Lower lobe of right lung (tissue), 2 donors: ENCODE measurements at regions not wholly inside any gene's neighbourhood (a gene's known extent, or its start where the extent isn't known, plus 50 kb on each side); places are given as distances from the start of the nearest gene placed in this dataset.

Experiments
- ATAC-seq, 2 donors: fragments of 200-7000 bp; cut with Tn5 transposase; one replicate each; pipeline ENCODE4 v1.9.1; 2020 to 2022; ENCODE audit warnings: mild to moderate bottlenecking in 2 of 2, moderate library complexity in 2 of 2
- DNase-seq: peaks from one replicate; pipeline ENCODE4 v3.0.0-alpha.2; 2020
- H3K27ac ChIP-seq: fragments of 200-600 bp; one replicate; pipeline ENCODE4 v1.8.0; 2022
- H3K27me3 ChIP-seq: fragments of 200-600 bp; one replicate; pipeline ENCODE4 v1.8.0; 2022; ENCODE audit warnings: low read depth
- H3K36me3 ChIP-seq: fragments of 200-600 bp; one replicate; pipeline ENCODE4 v1.8.0; 2022; ENCODE audit warnings: mild to moderate bottlenecking
- H3K4me1 ChIP-seq: fragments of 200-600 bp; one replicate; pipeline ENCODE4 v1.8.0; 2022
- H3K4me3 ChIP-seq: fragments of 200-600 bp; one replicate; pipeline ENCODE4 v1.8.0; 2022; ENCODE audit warnings: mild to moderate bottlenecking
- H3K9me3 ChIP-seq: fragments of 200-600 bp; one replicate; pipeline ENCODE4 v1.8.0; 2022
- intact Hi-C: fragments of 100-400 bp; cut with DNase I; formaldehyde crosslinking; loops from one replicate; pipeline ENCODE4 v1.11.0; 2022
- TF ChIP-seq, protein P1 (sequence below): fragments of 200-600 bp; IDR thresholded peaks from one replicate; pipeline ENCODE4 v1.8.0; 2022; ENCODE audit warnings: antibody characterized with exemption, mild to moderate bottlenecking
- donor health status: DM: no; HTN: yes; CAD: no; lungs with severe emphysema.

DNA sequence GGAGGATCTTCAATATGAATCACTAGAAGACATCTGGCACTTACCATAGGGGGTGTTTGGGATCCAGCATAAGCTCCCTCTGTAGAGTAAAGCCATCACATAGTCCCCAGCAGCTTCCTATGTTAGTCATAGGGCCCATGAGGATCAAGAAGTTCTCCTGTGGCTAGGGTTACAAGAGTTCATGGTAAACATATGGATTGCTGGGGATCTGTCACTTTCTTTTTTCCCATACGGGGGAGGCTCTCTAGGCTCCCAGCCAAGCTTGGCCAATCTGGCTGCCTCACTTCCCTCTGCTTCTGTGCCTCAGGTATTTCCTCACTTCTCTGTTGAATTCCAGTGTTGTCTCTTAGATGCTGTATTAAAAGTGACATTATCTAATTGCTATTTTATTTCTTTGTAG, 597.9 kb downstream of the PDCD6IP start:
- ATAC-seq = peak; percentile 77 to 79
- peak; percentile 66 for DNase-seq
- intact Hi-C loops = no loop called here

DNA sequence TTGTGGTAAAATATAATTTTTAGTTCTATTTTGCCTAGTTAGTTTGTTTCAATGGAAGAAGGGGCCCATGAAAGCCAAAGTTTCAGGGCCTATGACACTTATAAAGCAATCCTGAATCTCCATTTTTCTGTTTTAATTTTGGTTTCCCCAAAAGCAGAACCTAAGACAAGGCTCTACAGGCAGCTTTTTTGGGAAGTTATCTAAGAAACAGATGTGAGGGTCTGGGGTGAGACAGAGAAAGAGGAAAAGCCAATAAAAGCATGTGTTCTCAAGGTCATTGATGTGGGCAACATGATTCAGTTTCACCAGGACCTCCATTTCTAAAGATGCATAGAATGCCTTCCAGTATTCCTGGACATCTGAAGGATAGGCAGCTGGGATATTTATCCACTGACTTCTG, 598.5 kb downstream of the PDCD6IP start:
- no peak for DNase-seq
- ATAC-seq = peak; percentile 51 to 54
- Histone ChIP-seq H3K4me1 (no peaks in the 10 kb centered on the region), H3K4me3 (no peak overlapping the region), H3K36me3 (no peaks in the 10 kb centered on the region), H3K27me3 (no peaks in the 10 kb centered on the region), H3K27ac (no peak overlapping the region), H3K9me3 (no peaks in the 10 kb centered on the region)
- TF ChIP-seq, protein P1, sequence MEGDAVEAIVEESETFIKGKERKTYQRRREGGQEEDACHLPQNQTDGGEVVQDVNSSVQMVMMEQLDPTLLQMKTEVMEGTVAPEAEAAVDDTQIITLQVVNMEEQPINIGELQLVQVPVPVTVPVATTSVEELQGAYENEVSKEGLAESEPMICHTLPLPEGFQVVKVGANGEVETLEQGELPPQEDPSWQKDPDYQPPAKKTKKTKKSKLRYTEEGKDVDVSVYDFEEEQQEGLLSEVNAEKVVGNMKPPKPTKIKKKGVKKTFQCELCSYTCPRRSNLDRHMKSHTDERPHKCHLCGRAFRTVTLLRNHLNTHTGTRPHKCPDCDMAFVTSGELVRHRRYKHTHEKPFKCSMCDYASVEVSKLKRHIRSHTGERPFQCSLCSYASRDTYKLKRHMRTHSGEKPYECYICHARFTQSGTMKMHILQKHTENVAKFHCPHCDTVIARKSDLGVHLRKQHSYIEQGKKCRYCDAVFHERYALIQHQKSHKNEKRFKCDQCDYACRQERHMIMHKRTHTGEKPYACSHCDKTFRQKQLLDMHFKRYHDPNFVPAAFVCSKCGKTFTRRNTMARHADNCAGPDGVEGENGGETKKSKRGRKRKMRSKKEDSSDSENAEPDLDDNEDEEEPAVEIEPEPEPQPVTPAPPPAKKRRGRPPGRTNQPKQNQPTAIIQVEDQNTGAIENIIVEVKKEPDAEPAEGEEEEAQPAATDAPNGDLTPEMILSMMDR = no peak
- intact Hi-C loops = no loop called here

More for the DNA sequence above, 597.9 kb downstream of the PDCD6IP start:
- Histone ChIP-seq H3K9me3 (no peaks in the 10 kb centered on the region), H3K27me3 (no peaks in the 10 kb centered on the region), H3K27ac (no peak overlapping the region), H3K36me3 (no peaks in the 10 kb centered on the region), H3K4me1 (no peaks in the 10 kb centered on the region), H3K4me3 (no peak overlapping the region)
- TF ChIP-seq, protein P1 = no peak

DNA sequence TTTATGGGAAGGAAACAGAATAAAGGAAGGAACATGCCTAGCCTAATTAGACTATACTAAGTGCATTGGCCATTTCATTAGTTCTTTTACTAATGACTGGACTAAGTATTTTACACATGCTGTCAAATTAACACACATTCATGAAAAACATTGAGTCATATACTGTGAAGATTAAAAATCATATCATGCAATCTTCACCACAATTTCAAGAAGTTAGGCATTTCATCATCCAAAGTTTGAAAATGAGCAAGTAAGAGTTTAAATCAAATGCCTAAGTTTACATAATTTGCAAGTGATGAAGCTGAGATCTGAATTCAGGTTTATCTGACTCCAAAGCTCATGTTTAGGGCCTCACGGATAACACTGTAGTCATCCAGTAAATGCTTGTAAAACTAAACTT, 601.0 kb downstream of the PDCD6IP start:
- no peaks in the 10 kb centered on the region for H3K36me3 ChIP-seq
- TF ChIP-seq, protein P1 = no peak
- no peak overlapping the region for H3K4me3 ChIP-seq
- DNase-seq (no peak), ATAC-seq (no peak)
- no peaks in the 10 kb centered on the region for H3K9me3 ChIP-seq
- H3K27ac ChIP-seq = no peak overlapping the region
- H3K4me1 ChIP-seq = no peaks in the 10 kb centered on the region
- no peaks in the 10 kb centered on the region for H3K27me3 ChIP-seq
- intact Hi-C loops = no loop called here

DNA sequence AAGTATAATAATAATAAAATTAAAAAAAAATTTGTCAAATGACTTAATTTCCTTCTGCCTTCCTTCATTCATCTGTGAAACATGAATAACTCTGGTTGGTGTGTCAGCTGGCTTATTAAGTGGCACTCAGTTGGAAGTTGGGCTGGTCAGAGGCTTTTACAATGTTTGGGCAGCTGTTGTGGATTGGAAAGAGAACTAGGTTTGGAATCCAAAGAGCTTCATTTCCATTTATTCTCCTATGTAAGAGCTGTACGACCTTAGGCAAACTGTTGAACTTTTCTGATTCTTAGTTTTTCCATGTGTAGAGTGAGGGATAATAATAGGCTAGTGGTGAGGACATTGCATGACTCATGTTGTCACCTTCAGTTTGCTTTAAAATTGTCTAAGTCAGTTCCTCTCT, 606.7 kb downstream of the PDCD6IP start:
- Histone ChIP-seq H3K27me3 (no peaks in the 10 kb centered on the region), H3K9me3 (no peaks in the 10 kb centered on the region), H3K4me3 (no peak overlapping the region), H3K36me3 (no peaks in the 10 kb centered on the region), H3K27ac (no peak overlapping the region), H3K4me1 (no peaks in the 10 kb centered on the region)
- TF ChIP-seq, protein P1 = no peak
- DNase-seq = no peak
- intact Hi-C loops = no loop called here
- ATAC-seq = no peak

DNA sequence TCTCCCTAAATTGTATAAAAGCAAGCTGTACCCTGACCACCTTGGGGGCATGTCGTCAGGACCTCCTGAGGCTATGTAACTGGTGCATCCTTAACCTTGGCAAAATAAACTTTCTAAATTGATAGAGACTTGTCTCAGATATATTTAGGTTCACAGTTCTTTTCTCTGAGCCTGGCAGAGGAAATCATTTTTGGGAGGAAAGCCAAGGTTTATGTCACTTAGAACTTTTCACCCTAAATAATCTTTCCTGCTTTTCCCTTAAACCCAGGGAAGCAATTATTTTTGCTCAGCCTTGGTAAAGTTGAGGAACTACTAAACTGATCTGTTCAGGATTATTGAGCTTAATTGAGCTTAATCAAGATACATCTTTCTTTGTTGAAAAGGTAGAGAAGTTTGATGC, 608.9 kb downstream of the PDCD6IP start:
- TF ChIP-seq, protein P1 = no peak
- no peak overlapping the region for H3K4me3 ChIP-seq
- no peaks in the 10 kb centered on the region for H3K4me1 ChIP-seq
- H3K36me3 ChIP-seq = no peaks in the 10 kb centered on the region
- DNase-seq = no peak
- no peak overlapping the region for H3K27ac ChIP-seq
- no peaks in the 10 kb centered on the region for H3K27me3 ChIP-seq
- no peak for ATAC-seq
- intact Hi-C loops = no loop called here
- no peaks in the 10 kb centered on the region for H3K9me3 ChIP-seq

DNA sequence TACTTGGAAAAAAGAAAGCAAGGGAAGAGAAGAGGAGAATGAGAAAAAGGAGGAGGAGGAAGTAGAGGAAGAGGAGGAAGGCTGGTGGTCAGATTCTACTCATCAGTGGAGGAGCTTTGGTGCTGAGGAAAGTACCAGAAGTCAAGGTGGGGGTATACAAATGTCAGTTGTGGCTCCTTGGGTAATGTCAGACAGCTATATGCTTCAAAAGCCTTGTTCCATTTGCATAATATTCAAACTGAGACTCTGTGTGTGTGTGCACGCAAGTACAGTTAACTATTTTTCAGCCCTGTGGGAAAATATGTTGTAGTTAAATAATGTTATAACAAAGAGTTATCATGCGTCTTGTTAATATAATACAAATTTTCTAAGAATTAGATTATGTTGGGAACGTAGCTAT, 609.7 kb downstream of the PDCD6IP start:
- H3K36me3 ChIP-seq = no peaks in the 10 kb centered on the region
- DNase-seq (no peak), ATAC-seq (no peak)
- no peaks in the 10 kb centered on the region for H3K9me3 ChIP-seq
- H3K27me3 ChIP-seq = no peaks in the 10 kb centered on the region
- no peak overlapping the region for H3K4me3 ChIP-seq
- intact Hi-C loops = no loop called here
- no peaks in the 10 kb centered on the region for H3K4me1 ChIP-seq
- TF ChIP-seq, protein P1 = no peak
- no peak overlapping the region for H3K27ac ChIP-seq
